SIG-M5 treated with dmso at 0.1 percent for 504 hours (cell line): ENCODE measurements at regions not wholly inside any gene's neighbourhood (a gene's known extent, or its start where the extent isn't known, plus 50 kb on each side); places are given as distances from the start of the nearest gene placed in this dataset.
"Not testable (repeated sequence)": the region's sequence is repeated elsewhere in the genome, so short reads cannot be mapped to it uniquely, and the experiment has no call there.

Experiments used
- DNase-seq: peaks from one replicate; lab custom pipeline; 2025; ENCODE audit not compliant: unreplicated experiment; lab: John Stamatoyannopoulos, UW

DNA sequence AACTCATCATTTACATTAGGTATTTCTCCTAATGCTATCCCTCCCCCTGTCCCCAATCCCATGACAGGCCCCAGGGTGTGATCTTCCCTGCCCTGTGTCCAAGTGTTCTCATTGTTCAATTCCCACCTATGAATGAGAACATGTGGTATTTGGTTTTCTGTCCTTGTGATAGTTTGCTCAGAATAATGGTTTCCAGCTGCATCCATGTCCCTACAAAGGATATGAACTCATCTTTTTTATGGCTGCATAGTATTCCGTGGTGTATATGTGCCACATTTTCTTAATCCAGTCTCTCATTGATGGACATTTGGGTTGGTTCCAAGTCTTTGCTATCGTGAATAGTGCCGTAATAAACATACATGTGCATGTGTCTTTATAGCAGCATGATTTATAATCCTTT is 113.0 kb upstream of the CHD6 start:
- not testable (repeated sequence) for DNase-seq

DNA sequence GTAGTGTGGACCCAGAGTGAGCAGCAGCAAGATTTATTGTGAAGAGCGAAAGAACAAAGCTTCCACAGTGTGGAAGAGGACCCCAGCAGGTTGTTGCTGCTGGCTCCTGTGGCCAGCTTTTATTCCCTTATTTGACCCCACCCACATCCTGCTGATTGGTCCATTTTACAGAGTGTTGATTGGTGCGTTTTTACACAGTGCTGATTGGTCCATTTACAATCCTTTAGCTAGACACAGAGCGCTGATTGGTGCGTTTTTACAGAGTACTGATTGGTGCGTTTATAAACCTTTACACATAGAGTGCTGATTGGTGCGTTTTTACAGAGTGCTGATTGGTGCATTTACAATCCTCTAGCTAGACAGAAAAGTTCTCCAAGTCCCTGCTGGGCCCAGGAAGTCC is 109.5 kb upstream of the CHD6 start:
- not testable (repeated sequence) for DNase-seq

DNA sequence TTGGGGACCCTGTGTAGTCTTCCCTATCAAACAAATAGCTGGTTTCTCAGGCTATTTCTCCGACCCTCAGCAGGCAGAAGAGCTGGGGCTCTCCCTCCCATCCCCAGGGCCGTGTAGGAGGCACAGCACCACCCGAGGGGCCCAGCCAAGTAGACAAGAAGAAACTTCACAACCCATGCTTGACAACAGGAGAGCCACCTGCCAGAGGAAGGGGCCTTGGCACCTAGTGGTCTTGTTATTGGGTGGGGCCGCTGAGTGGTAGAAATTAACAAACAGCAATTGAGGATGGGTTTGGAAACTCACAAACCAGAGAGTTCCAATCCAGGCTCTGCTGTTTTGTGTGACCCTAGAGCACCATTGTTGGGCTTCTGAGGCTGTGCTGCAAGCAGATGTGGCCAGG is 108.5 kb upstream of the CHD6 start:
- DNase-seq = no peak

DNA sequence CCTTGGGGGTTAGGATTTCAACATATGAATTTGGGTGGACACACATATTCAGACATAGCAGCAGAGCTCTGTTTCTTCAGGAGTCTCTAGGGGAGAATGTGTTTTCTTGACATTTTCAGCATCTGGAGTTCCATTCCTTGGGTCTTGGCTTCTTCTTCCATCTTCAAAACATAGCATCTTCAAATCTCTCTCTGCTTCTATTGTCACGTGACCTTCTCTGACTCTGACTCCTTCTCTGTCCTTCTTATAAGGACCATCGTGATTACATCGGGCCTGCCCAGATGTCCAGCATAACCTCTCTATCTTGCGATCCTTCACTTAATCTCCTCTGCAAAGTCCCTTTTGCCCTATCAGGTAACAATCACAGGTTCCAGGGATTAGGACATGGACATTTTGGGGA is 101.0 kb upstream of the CHD6 start:
- DNase-seq = no peak

DNA sequence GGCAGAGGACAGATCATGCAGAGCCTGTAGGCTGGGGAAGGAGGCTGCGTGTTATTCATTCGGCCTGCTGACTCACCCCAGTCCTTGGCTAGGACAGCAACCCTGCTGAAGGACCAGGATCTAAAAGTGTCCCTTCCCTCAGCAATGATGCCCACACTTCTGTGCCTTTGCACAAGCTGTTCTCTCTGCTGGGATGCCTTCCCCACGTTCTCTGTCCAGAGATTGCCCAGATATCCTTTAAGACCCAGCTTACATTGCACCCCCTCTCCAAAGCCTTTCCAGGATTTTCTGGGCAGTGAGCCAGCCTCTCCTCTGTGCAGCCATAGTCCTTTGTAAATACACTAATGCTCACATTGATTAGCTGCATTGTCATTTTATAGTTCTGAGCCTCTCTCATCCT is 99.3 kb upstream of the CHD6 start:
- no peak for DNase-seq

DNA sequence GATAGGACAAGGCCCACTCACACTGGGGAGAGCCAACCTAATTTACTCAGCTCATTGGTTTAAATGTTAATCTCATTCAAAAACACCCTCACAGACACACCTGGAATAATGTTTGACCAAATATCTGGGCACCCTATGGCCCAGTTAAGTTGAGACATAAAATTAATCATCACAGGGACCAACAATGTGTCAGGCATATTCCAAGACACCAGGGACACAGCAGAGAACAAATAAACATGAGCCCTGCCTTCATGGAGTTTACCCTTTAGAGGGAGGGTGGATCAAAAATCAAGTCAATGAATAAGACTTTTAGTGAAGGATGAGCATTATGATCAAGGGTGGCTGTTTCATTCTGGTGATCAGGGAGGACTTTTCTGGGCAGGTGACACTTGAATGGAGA is 98.7 kb upstream of the CHD6 start:
- DNase-seq = no peak

DNA sequence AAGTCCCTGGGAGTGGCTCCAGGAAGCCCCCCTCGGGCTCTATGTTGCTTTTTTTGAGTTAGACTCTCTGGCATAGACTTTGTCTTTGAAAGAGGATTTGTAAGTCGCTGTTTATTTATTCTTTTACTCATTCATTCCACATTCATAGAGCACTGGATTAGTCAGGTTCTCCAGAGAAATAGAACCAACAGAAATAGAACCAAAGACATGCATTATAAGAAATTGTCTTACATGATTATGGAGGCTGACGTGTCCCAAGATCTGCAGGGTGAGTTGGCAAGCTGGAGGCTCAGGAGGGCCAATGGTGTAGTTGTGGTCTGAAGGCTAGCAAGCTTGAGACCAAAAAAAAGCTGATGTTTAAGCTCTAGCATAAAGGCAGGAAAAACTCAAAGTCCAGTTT is 98.3 kb upstream of the CHD6 start:
- no peak for DNase-seq

DNA sequence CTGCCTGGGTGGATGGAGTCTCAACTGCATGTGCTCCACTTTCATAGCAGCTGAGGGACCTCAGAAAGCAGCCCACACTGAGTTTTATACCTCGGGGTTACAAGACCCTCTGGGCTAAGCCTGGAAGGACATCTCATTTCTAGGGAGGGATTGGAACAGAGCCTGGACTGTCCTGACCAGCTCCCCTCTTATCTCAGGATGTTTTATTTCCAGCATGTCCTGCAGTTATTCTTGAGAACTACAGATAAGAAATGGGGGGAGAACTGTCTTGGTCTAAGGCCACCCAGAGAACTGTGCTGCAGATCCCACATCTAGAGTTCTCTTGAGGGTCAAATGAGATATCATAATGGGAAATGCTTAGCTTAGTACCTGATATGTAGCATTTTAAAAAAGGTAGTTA is 97.3 kb upstream of the CHD6 start:
- DNase-seq = no peak

DNA sequence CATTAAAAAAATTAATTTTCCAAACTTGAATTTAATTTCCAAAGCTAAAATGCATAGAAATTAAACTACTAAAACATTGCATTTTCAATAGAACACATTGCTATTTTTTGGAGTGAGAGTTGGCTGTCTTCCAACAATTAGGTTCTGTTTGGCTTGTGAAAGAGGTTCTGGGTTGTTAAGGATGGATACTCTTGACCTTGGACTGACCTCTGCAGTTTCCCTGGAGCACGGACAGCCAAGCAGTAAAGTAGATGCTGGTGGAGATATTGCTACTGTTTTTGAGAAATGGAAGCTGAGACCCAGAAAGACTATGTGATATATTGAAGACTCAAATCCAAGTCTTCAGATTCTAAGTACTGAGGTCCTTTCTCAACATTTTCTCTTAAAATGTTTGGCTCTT is 95.9 kb upstream of the CHD6 start:
- no peak for DNase-seq

DNA sequence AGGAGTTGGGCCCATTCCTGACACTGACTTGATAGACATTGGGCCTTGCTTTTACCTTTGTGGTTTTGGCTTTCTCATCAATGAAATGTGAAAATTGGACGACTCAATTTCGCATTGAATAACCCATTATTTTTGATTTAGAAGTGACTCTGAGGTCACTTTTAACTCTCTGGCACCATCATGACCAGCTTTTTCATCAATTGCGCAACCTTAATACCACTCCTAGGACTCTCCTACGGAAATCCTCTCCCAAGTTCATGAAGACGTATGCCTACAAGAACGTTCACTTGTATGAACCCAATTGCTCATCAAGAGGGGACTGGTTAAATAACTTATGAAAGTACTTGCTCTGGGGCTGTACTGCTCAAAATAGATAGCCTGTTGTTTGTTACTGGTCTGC is 86.7 kb upstream of the CHD6 start:
- DNase-seq = no peak

DNA sequence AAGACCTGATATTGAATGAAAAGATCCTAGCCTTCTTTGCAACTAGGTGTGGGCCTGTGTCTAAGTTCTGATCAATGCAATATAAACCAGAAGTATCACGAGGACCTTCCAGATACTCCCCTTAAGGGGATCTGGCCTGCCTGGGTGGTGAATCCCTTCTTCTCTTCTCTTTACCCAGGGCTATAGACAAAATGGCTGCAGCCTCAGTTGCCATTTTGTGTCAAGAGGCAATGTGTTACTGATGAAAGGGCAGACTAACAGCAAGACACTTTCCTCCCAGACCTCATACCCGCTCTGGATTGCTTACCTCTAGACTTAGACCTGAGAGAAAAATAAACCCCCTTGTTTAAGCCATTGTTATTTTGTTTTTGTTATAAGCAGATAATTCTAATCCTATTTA is 84.5 kb upstream of the CHD6 start:
- DNase-seq = no peak

DNA sequence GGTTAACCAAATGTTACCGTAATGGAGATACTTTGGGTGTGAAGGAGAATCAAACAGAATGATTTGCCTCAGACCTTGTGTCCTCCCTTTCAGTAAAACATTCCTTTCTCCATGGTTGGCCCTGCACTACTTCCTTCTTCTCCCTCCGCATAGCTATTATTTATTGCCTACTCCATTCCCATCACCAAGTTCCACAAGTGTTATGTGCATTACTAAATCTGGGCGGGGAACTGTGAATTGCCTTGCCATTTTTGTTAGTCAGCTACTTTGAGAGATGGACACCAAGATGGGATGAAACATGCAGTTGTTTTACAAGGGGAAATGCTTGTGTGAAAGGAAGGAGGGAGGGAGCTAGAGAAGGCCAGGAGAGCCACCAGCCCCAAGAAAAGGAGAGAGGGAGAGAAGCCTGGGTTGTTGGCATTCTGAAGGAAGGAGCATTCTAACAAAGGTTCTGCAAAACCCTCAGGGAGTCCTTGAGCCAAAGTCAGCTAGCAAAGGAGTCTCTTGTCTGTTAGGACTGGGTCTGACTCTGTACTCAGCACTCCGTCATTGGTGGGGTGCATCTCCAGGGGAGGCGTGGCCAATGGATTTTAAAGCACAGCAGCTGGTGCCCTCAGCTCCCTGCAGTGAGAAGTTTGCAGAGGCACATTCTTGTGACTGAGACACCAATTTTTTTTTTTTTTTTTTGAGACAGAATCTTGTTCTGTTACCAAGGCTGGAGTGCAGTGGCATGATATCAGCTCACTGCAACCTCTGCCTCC is 83.6 kb upstream of the CHD6 start:
- DNase-seq = no peak

DNA sequence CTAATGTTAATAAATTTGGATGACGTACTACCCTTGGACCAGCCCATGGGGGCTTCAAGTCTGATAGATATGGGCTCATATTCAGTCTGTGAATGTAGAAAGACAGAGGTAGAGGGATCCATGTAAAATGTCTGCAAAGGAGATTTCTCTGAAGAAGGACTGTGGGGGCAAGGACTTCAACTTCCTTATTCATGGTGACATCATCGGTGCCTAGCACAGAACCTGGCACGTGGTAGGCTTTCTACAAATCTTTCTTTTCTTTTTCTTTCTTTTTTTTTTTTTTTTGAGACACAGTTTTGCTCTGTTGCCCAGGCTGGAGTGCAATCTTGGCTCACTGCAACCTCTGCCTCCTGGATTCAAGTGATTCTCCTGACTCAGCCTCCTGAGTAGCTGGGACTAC is 81.5 kb upstream of the CHD6 start:
- DNase-seq = peak; percentile 4

DNA sequence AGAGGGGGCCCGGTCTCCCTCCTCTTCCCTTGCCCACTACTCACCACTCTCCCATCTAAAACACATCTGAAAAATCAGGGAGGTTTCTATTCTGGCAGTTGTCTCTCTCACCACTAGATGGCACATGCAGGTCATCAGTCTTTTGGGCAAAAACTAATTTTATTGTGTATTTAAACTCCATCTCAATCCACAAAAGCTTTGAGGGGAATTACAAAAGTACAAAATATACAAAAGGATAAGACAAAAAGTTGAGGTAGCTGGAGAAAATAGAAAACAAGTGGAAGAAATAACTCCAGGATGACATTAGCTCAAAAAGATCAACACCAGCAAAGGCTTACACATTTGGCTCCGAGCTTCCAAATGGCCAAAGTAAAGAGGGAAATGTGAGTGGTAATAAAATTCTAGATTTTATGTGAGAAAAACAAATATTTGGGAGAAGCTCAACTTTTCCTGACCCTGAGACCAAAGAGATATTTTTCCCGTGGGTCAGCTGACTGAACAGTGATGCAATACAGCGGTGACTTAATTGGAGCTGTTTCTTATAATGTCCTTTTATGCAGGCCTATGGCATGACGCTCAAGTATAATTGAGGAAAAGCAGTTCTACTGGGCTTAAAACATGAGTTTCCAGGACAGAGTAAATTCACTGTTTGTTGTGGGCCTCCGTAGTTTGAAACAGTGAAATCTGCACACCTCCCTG is 79.8 kb upstream of the CHD6 start:
- peak; percentile 61 for DNase-seq

DNA sequence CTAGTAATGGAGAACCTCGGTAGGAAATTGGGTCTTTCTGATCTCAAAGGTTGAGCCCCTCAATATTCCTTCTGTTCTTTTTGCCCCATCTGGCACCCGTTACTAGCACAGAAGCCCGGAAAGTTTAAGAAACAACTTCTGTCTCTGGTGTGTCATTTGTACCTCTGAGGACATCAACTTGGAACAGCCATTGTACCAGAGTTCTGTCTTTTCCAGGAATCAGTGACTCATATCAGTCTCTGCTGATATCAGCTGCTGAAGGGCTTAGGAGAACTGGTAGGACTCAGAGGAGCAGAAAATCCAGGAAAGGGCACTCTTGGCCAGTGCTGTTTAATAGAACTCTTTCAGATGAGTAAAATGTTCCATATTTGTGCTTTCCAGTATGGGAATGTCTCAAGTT is 78.3 kb upstream of the CHD6 start:
- DNase-seq = no peak

DNA sequence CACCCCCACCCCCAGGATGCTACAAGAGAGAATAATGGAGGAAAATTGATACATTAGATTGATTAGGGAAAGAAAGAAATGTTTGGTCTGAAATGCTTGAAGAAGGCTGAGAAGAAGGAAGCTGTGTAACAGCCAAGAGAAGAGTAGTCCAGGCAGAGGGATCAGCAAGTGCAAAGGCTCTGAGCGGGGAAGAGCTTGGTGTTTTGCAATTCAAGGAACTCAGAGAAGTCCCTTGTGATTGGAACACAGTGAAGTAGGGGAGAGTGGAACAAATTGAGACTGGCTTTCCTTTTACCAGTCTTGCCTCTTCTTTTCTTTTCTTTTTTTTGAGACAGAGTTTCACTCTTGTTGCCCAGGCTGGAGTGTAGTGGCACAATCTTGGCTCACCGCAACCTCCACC is 76.6 kb upstream of the CHD6 start:
- peak; percentile 27 for DNase-seq

DNA sequence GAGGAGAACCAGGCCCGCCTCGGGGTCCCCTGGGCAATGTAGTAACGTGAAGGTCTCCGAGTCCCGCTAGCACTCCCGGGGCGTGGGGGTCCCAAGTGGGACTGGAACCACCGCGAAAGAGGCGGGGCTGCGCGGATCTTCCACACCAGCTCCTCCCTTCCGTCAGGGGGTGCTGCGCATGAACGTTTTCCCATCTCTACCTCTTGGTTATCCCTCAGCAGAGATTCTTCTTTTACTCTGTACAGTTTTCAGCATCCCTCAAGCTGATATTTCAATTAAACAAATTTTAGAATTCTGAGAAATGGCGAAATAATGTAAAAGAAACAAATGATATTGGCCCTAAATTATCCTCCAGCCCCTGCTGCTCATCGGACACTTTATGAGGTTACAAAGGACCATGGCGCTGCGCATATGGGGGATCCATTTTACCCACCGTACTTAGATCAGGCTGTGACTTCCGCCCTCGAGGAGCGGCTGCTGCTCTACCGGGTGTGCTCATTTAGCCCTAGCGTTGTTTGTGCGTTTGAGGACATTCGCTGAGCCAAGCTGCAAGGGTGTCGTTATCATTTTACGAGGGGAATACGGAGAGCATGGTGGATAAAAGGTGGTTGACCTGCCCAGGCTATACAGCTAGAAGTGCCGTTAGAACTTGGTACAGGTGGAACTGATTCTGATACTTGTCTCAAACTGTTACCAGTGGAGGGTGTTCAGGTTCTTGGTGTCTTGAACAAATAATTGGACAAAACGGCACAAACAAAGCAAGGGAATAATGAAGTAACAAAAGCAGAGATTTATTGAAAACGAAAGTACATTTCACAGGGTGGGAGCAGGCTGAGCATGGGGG is 75.2 kb upstream of the CHD6 start:
- peak; percentile 93 for DNase-seq

DNA sequence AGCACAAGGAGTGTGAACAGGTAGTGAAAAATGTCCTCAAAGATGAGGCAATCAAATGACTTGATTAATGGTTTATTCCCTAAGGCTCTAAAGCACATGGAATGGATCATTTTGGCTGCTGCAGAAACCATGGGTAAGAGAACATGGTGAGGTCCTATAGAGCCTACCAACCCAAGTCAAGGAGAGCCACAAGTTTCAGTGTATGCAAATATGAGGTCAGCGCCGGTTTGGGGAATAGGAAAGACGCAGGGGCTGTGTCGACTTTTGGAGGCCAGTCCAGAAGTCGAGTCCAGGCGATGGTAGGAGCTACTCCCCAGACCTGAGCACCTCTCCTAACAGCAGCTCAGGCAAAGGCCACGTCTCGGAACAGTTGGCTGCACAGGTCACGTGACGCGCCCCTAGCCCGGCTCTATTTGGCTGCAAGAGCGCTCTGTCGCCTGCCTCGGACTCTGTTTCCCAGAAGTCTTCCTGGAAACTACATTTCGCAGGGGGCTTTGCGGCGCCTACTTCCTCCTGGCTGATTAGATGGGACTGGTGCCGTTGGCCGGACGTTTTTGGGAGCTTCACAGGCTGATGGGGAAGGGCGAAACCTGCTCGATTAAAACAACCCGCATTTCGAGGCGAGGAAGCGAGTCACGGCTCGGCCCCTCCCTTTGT is 74.4 kb upstream of the CHD6 start:
- DNase-seq = peak; percentile 50

DNA sequence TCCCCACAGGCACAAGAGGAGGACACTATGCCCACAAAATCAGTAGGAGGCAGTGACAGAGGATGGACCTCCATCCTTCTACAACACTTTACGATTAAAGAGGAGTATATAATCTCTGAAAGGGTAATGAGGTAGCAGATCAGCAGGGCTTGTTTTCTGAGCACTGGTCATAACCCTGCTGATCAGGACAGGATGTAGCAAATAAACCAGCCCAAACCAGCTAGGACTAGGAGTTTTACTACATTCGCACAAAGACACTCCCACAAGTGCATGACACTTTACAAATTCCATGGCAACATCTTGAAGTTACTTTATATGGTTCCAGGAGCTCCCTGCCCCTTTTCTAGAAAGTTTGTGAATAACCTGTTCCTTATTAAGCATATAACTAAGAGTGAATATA is 73.3 kb upstream of the CHD6 start:
- no peak for DNase-seq

DNA sequence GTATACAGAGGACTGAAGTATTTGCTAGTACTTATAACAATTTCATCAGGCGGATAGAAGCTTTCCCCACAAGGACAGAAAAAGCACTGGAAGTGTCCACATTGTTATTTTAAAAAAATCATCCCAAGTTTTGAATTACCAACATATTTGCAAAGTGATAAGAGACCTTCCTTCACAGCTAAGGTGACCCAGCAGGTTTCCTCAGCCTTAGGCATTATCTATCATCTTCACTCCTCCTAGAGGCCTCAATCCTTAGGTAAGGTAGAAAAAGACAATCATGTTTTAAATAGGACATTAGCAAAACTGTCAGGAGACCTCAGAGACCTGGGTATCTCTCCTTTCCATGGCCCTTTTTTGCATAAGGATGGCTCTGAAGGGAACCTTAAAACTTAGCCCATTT is 72.5 kb upstream of the CHD6 start:
- DNase-seq = no peak

DNA sequence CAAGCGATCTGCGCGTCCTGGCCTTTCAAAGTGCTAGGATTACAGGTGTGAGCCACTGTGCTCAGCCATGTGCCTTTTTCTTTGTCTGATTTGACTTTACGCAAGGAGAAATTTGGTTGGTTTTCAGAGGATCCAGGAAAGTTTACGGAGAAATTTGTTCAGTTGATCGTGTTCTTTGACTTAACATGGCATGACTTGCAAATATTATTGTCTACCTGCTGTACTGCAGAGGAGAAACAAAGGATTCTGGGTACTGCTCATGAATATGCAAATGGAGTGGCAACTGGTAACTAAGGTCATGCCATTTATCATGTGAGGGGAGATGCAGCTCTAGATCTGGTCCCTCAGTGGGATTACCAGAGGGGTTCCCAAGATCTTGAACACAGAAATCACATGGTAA is 68.8 kb upstream of the CHD6 start:
- DNase-seq = no peak
